ENCODE measurements at regions not wholly inside any gene's neighbourhood (a gene's known extent, or its start where the extent isn't known, plus 50 kb on each side); places are given as distances from the start of the nearest gene placed in this dataset.
"Not testable (repeated sequence)": the region's sequence is repeated elsewhere in the genome, so short reads cannot be mapped to it uniquely, and the experiment has no call there.

DNA sequence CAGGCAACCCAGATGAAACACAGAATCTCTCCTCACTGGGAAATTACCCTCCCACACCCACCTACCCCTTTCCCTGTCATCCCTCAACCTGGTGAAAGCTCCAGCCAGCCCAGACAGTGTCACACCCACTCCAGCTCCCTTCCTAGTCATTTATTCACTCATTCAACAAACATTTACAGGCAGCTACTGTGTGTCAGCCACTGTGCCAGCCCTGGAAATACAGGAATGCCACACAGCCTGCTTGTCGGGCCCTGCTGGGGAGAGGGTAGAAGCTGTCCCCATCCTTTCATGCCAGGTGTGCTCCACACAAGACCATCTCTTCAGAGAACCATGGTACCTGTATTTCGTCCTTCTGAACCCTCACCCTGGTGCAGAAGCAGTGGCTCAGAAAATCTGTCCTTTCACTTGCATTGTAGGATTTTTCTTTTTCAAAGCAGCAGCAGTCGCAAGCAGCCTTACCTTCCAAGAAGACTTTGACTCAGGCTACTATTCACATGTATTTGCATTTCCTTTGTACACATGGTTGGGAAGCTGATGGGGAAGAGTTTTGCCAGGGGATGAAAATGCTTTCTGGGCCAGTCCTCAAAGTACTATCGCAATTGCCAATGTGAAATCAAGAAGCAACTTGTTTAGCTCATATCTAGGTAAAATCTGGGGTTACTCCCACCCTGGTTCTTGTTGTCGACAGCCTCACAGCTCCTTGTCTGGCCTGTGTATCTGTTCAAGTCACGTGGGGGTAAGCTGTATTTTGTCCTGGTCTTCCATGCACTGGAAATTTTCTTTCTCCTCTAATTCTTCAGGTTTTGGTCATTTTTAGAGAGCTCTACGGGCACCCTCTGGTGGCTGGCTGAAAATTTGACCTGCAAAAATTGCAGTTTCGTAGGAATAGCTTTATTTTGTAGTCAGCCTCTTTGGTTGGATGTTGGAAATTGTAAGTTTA lies 147.4 kb upstream of the EGLN3 start:
- DNase-seq (ENCODE audit: low read depth in 2 of 2), result no peak

DNA sequence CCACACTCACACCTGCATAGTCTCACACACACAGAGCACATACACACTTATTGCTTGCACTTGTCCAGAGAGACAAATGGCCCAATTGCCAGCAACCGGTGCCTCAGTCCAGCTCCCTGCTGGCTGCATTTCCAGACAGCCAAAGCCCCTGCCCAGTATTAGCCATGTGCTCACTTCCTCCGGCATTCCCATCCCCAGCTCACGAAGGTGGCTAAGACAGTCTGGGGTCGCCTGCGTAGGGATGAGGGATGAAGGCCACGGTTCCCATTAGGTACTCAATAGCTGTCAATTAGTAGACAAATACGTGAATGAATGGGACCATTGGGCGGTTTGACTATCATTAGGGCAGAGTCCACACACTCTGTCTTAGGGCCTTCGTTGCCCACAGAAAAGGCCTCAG lies 146.8 kb upstream of the EGLN3 start:
- no peak for DNase-seq (ENCODE audit: low read depth in 2 of 2)

- no peak for DNase-seq (ENCODE audit: low read depth in 2 of 2)
These were observed 143.5 kb upstream of the EGLN3 start for GRCh38 chr14:34094384-34094783.

DNA sequence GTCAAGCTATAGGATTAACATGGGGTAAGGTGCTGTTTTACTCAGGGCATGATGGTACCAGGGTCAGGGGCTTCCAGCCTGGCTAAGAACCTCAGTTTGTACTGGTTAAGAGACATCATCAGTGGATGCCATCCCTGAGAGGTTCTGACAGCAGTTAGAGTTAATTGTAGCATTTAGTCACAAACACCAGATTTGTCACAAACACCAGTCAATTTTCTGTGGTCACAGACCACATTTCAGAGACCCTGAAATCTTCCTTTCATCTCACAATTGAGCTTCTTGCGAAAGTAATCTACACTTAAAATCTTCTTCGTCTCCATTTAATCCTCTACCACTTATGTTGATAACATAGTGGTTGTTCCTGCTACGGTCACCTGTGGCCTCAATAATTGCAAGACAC lies 143.0 kb upstream of the EGLN3 start:
- DNase-seq (ENCODE audit: low read depth in 2 of 2), result no peak

- no peak for DNase-seq (ENCODE audit: low read depth in 2 of 2)
These were observed 139.6 kb upstream of the EGLN3 start for GRCh38 chr14:34090451-34090850.

- no peak for DNase-seq (ENCODE audit: low read depth in 2 of 2)
These were observed 138.0 kb upstream of the EGLN3 start for GRCh38 chr14:34088914-34089313.

DNA sequence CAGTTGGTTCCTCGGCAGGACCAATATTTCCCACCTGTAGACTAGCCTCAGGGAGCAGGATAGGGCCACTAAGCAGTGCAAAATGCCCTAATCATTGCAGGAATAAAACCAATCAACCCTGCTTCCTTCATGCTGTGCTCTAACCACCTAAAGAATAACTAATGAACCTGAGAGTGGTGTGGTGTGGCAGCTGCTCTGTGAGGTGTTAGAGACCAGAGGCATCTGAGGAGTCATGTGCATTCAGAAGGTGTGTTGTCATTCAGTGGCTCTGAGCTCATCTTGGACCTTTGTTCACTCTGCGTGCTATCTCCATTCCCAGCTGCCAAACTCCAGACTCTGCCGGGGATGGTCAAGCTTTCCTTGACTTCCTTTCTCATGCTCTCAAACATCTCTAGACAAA lies 136.7 kb upstream of the EGLN3 start:
- no peak for DNase-seq (ENCODE audit: low read depth in 2 of 2)

- DNase-seq (ENCODE audit: low read depth in 2 of 2), result no peak
These were observed 135.4 kb upstream of the EGLN3 start for GRCh38 chr14:34086223-34086757.

GRCh38 chr14:34085695-34086094 lies 134.8 kb upstream of the EGLN3 start:
- no peak for DNase-seq (ENCODE audit: low read depth in 2 of 2)

- no peak for DNase-seq (ENCODE audit: low read depth in 2 of 2)
These were observed 130.8 kb upstream of the EGLN3 start for GRCh38 chr14:34081576-34082136.

DNA sequence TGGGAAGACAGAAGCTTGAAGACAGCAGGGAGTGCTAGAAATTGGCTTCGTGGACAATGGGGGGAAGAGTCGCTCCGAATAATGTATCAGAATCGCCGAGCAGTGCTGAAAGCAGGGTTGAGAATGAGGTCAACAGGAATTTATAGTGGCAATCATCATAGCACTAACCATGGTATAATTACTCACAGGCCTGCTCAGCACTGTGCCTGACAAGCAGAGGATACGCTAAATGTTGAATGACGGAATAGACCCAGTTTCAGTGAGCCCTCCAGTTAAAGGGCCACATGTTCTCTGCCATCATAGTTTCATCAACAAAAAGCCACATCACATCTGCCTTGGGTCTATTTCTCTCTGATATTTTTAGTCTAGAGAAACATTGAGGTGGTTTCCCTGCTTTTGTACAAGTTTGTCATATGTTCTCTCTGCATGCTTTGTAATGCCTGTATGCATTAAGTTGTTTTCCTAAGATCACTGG lies 130.3 kb upstream of the EGLN3 start:
- no peak for DNase-seq (ENCODE audit: low read depth in 2 of 2)

DNA sequence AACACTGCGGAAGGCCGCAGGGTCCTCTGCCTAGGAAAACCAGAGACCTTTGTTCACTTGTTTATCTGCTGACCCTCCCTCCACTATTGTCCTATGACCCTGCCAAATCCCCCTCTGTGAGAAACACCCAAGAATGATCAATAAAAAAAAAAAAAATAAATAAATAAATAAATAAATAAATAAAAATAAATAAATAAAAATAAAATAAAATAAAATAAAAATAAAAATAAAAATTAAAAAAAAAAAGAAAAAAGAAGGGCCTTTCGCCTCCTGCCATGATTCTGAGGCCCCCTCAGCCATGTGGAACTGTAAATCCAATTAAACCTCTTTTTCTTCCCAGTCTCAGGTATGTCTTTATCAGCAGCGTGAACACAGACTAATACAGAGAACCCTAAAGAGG lies 128.8 kb upstream of the EGLN3 start:
- not testable (repeated sequence) for DNase-seq (ENCODE audit: low read depth in 2 of 2)

DNA sequence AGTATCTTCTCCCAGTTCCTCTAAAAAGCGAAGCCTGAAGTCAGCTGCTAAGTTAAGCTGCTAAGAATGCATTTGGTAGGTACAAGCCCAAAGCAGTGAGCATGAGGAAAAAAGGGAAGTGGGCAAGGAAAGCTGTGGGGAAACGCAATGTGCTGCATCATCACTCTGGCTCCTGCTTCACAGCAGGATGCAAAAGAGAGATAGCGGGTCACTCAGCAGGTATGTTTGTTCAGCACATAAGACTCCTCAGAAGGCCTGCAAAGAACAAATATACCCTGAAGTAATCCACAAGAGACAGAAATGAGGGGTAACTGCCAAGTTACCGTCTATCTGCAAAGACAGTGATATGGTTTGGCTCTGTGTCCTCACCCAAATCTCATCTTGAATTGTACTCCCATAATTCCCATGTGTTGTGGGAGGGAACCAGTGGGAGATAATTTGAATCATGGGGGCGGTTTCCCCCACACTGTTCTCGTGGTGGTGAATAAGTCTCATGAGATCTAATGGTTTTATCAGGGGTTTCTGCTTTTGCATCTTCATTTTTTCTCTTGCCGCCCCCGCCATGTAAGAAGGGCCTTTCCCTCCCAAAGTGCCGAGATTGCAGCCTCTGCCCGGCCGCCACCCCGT lies 127.4 kb upstream of the EGLN3 start:
- DNase-seq (ENCODE audit: low read depth in 2 of 2), result no peak

GRCh38 chr14:34075826-34076225 lies 125.0 kb upstream of the EGLN3 start:
- no peak for DNase-seq (ENCODE audit: low read depth in 2 of 2)

GRCh38 chr14:34075042-34075744 lies 124.3 kb upstream of the EGLN3 start:
- DNase-seq (ENCODE audit: low read depth in 2 of 2), result no peak

- DNase-seq (ENCODE audit: low read depth in 2 of 2), result no peak
These were observed 122.0 kb upstream of the EGLN3 start for GRCh38 chr14:34072921-34073320.

GRCh38 chr14:34072401-34072800 lies 121.5 kb upstream of the EGLN3 start:
- no peak for DNase-seq (ENCODE audit: low read depth in 2 of 2)

DNA sequence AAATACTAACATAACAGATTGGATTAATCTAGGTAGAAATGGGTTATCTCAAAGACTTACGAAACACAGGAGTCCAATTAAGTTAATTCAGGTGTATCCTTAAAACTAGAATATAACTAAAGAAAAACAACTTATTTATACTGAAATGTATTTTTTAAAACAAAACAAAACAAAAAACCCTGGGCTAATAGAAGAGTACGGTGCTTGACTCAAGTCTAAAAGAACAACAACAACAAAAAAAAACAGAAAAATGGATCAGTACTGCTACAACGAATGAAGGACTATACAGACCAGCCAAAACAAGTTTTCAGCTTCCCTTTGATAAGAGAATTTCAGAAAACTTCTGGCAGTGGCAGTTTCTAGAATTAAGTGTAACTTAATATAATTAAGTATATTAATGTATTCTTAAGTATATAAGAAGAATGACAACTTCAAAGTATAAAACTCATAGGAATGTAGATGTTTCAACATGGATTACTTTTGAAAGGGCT lies 120.1 kb upstream of the EGLN3 start:
- no peak for DNase-seq (ENCODE audit: low read depth in 2 of 2)

DNA sequence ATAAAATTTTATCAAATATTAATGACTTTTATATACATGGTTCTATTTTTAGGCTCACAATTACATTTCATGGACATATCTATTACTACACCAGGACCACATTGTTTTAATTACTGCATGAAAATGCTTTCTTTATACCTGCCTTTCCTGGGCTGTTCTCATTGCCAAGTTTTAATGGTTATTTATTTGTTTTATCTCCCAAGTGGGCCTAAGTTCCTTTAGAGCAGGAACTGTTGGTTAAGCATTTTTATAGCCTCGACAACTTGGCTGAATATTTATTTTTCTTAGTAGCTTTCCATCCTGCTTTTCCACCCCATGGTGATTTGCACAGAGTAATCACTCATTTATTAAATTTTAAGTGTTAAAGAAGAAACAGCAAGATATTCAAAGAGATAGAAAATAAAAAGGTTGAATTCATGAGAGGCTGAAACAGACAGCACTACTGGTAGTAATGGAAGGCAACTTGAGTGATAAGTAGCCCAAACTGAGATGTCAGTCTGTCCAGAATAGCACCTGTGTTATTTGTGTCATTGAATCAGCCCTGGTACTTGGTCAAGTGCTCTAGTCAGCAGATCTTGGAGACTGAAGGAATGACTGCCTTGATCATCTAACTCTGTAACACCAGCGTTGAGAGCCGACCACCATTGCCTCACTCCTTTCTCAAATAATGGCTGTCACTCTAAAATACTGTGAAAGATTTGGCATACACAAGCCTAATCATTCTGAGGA lies 119.1 kb upstream of the EGLN3 start:
- no peak for DNase-seq (ENCODE audit: low read depth in 2 of 2)

- DNase-seq (ENCODE audit: low read depth in 2 of 2), result no peak
These were observed 116.7 kb upstream of the EGLN3 start for GRCh38 chr14:34067587-34067986.

Data from stimulated activated CD8-positive, alpha-beta memory T cell treated with anti-CD3 and anti-CD28 coated beads, Interleukin-7, amount 100 ng/mL, for 1 hour (primary cell).